DND-41 (cell line): ENCODE measurements at regions not wholly inside any gene's neighbourhood (a gene's known extent, or its start where the extent isn't known, plus 50 kb on each side); places are given as distances from the start of the nearest gene placed in this dataset.

Source experiments
- ATAC-seq: fragments of 200-7000 bp; cut with Tn5 transposase; 3 replicates; pipeline ENCODE4 v1.9.1; 2021; ENCODE audit warnings: low read depth; ENCODE audit not compliant: insufficient read depth
- DNase-seq: peaks from one replicate; pipeline ENCODE4 v3.0.0-alpha.2; 2020
- H2AFZ ChIP-seq: 2 replicates; pipeline ENCODE4 v1.6.0; 2012; ENCODE audit warnings: low read depth, low read length
- H3K27ac ChIP-seq: 2 replicates; pipeline ENCODE4 v1.5.1; 2012; ENCODE audit warnings: low read length, inconsistent platforms
- H3K27me3 ChIP-seq: fragments of 200-600 bp; sonication (generic); 2 replicates; pipeline ENCODE4 v1.6.0; 2012; ENCODE audit warnings: low read length, mild to moderate bottlenecking, inconsistent platforms; ENCODE audit not compliant: insufficient read depth, poor library complexity
- H3K36me3 ChIP-seq: 2 replicates; pipeline ENCODE4 v1.5.1; 2012; ENCODE audit warnings: low read length, inconsistent platforms; ENCODE audit not compliant: insufficient read depth
- H3K4me1 ChIP-seq: 2 replicates; pipeline ENCODE4 v1.5.1; 2012; ENCODE audit warnings: mild to moderate bottlenecking, low read length; ENCODE audit not compliant: insufficient read depth
- H3K4me2 ChIP-seq: 2 replicates; pipeline ENCODE4 v1.6.0; 2012; ENCODE audit warnings: mild to moderate bottlenecking, moderate library complexity, low read length, inconsistent platforms; ENCODE audit not compliant: insufficient read depth
- H3K4me3 ChIP-seq, 2 experiments: fragments of 200-600 bp in 1 of 2; shearing (Covaris generic) in 1 of 2; 2 replicates each; pipeline ENCODE4 v1.5.1; 2012 to 2016; ENCODE audit warnings: inconsistent platforms in 2 of 2, low read length in 2 of 2, mild to moderate bottlenecking in 2 of 2, low read depth in 1 of 2, moderate library complexity in 1 of 2
- H3K79me2 ChIP-seq: 2 replicates; pipeline ENCODE4 v1.6.0; 2012; ENCODE audit warnings: low read length, inconsistent platforms; ENCODE audit not compliant: insufficient read depth
- H3K9ac ChIP-seq: 2 replicates; pipeline ENCODE4 v1.6.0; 2012; ENCODE audit warnings: low read depth, mild to moderate bottlenecking, inconsistent platforms, low read length, moderate library complexity
- H3K9me3 ChIP-seq: 2 replicates; pipeline ENCODE4 v1.5.1; 2012; ENCODE audit warnings: low read length, moderate library complexity, mild to moderate bottlenecking, inconsistent platforms; ENCODE audit not compliant: insufficient read depth, severe bottlenecking
- H4K20me1 ChIP-seq: 2 replicates; pipeline ENCODE4 v1.6.0; 2012; ENCODE audit warnings: low read length; ENCODE audit not compliant: insufficient read depth
- CTCF ChIP-seq: IDR thresholded peaks from 2 replicates; pipeline ENCODE4 v1.5.1; 2012; ENCODE audit warnings: borderline replicate concordance, low read length, moderate library complexity, mild to moderate bottlenecking; ENCODE audit not compliant: poor library complexity, severe bottlenecking; ENCODE audit errors: extremely low read depth
- EZH2 ChIP-seq: IDR thresholded peaks from 3 replicates; pipeline ENCODE4 v1.6.1; 2012; ENCODE audit warnings: borderline replicate concordance, low read depth, mild to moderate bottlenecking, moderate library complexity, low read length, inconsistent platforms; ENCODE audit not compliant: severe bottlenecking

- no peaks in the 10 kb centered on the region for H3K36me3 ChIP-seq
- no peaks in the 10 kb centered on the region for H3K4me1 ChIP-seq
- no peak overlapping the region for H3K4me3 ChIP-seq
- H3K79me2 ChIP-seq, result no peaks in the 10 kb centered on the region
- no peak for TF ChIP-seq EZH2
- peak; percentile 30 for TF ChIP-seq CTCF
- no peak for DNase-seq
- H4K20me1 ChIP-seq, result no peaks in the 10 kb centered on the region
- no peak overlapping the region for H3K4me2 ChIP-seq
- no peaks in the 10 kb centered on the region for H3K9me3 ChIP-seq
- ATAC-seq, result no peak
- H3K27ac ChIP-seq, result no peak overlapping the region
- H2AFZ ChIP-seq, result no peak overlapping the region
- no peak overlapping the region for H3K9ac ChIP-seq
- no peaks in the 10 kb centered on the region for H3K27me3 ChIP-seq
Observed at GRCh38 chr10:59580026-59580863, 129.4 kb downstream of the SLC16A9 start.

- Histone ChIP-seq H3K9ac (no peak overlapping the region), H4K20me1 (no peaks in the 10 kb centered on the region), H3K79me2 (no peaks in the 10 kb centered on the region), H3K4me3 (no peak overlapping the region), H3K36me3 (no peaks in the 10 kb centered on the region), H3K27ac (no peak overlapping the region), H3K27me3 (no peaks in the 10 kb centered on the region), H2AFZ (no peak overlapping the region), H3K4me2 (no peak overlapping the region), H3K9me3 (no peaks in the 10 kb centered on the region), H3K4me1 (no peaks in the 10 kb centered on the region)
- ATAC-seq (no peak), DNase-seq (no peak)
- TF ChIP-seq CTCF (no peak), EZH2 (no peak)
Observed at GRCh38 chr10:59578741-59579140, 130.9 kb downstream of the SLC16A9 start.

- no peak for ATAC-seq
- no peak overlapping the region for H3K4me3 ChIP-seq
- H3K27me3 ChIP-seq, result no peaks in the 10 kb centered on the region
- DNase-seq, result no peak
- no peaks in the 10 kb centered on the region for H3K79me2 ChIP-seq
- H3K4me1 ChIP-seq, result no peaks in the 10 kb centered on the region
- TF ChIP-seq CTCF (no peak), EZH2 (no peak)
- no peak overlapping the region for H3K4me2 ChIP-seq
- H2AFZ ChIP-seq, result no peak overlapping the region
- H3K9me3 ChIP-seq, result no peaks in the 10 kb centered on the region
- no peaks in the 10 kb centered on the region for H4K20me1 ChIP-seq
- no peak overlapping the region for H3K27ac ChIP-seq
- no peak overlapping the region for H3K9ac ChIP-seq
- H3K36me3 ChIP-seq, result no peaks in the 10 kb centered on the region
Observed at GRCh38 chr10:59577984-59578383, 131.7 kb downstream of the SLC16A9 start.

GRCh38 chr10:59575269-59575668 is 134.4 kb downstream of the SLC16A9 start:
- H3K9ac ChIP-seq, result no peak overlapping the region
- H3K27ac ChIP-seq, result no peak overlapping the region
- no peak overlapping the region for H3K4me2 ChIP-seq
- no peaks in the 10 kb centered on the region for H3K9me3 ChIP-seq
- ATAC-seq, result no peak
- H3K27me3 ChIP-seq, result no peaks in the 10 kb centered on the region
- no peak overlapping the region for H3K4me3 ChIP-seq
- H2AFZ ChIP-seq, result no peak overlapping the region
- no peak for TF ChIP-seq EZH2
- TF ChIP-seq CTCF, result no peak
- DNase-seq, result no peak
- H4K20me1 ChIP-seq, result no peaks in the 10 kb centered on the region
- H3K36me3 ChIP-seq, result no peaks in the 10 kb centered on the region
- no peaks in the 10 kb centered on the region for H3K4me1 ChIP-seq
- H3K79me2 ChIP-seq, result no peaks in the 10 kb centered on the region
